ENCODE measurements at regions not wholly inside any gene's neighbourhood (a gene's known extent, or its start where the extent isn't known, plus 50 kb on each side); places are given as distances from the start of the nearest gene placed in this dataset.

GRCh38 chr3:107916171-107916570 is 174.7 kb downstream of the CD47 start:
- TF ChIP-seq CTCF (optimal IDR thresholded peaks at IDR 0.05 in 1 of 3, IDR thresholded peaks at IDR 0.05 in 1 of 3, conservative IDR thresholded peaks at IDR 0.05 in 1 of 3; ENCODE audit: extremely low read depth in 1 of 3, insufficient read depth in 2 of 3, low read length in 3 of 3) (no peak), EZH2 (IDR thresholded peaks at IDR 0.05; ENCODE audit: low read length) (no peak)

Measured in keratinocyte (primary cell).